ENCODE measurements at regions not wholly inside any gene's neighbourhood (a gene's known extent, or its start where the extent isn't known, plus 50 kb on each side); places are given as distances from the start of the nearest gene placed in this dataset.
"Not testable (repeated sequence)": the region's sequence is repeated elsewhere in the genome, so short reads cannot be mapped to it uniquely, and the experiment has no call there.

DNA sequence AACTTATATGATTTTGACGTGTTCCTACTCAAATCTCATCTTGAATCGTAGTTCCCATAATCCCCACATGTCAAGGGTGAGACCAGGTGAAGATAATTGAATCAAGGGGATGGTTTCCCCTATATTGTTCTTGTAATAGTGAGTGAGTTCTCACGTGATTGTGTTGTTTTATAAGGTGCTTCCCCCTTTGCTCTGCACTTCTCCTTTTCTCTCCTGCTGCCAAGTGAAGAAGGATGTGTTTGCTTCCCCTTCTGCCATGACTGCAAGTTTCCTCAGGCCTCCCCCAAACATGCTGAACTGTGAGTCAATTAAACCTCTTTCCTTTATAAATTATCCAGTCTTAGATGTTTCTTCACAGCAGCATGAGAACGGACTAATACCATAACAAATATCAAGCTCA lies 83.2 kb downstream of the MANEA start:
- peak; percentile 69 to 80 for DNase-seq

- DNase-seq: no peak
Observed at GRCh38 chr6:95670011-95670463, 92.7 kb downstream of the MANEA start.

DNA sequence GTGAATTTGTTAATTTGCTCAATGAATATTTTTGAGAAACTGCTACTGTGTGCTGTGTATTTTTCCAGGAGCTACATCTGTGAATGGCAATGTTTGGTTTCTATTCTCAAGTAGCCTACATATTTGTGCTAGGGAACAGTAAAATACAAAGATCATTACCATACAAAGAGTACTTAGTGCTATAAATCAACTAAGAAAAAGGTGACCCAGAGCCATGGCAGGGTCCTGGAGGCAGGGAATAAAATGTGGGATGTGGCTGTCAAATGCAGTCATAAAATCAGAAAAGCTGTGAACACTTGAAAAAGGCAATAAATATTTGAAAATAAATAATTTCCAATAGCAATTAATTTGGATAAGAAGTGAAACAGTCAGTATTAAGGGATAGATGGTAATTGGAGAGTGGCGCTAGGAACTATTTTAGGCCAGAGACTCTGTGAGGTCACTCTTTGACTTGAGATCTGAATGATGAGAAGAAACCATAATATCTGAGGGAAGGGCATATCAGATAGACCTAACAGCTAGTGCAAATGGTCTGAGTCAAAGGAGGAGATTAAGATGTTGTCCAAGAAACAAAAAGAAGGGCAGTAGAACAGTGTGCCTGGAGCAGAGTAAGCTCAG lies 98.8 kb downstream of the MANEA start:
- DNase-seq: no peak

GRCh38 chr6:95679981-95680380 lies 102.6 kb downstream of the MANEA start:
- no peak for DNase-seq

DNA sequence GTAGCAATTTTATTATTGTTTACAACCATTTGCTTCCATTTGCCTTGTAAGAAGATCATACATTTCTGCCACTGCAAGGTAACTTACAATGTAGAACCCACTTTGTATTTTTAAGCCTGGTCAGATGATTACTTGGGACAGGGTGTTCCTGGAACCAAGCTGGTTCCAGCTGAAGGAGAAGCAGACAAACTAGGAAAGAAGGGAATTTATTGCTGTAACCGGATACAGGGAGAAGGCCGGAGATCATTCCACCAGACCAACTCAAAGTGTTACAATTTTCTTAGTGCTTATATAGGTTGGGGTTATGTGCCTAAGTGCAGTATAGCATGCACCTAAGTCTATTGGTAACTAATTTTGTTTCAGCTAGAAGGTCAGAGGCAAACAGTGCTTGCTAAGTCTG lies 104.4 kb downstream of the MANEA start:
- no peak for DNase-seq

DNA sequence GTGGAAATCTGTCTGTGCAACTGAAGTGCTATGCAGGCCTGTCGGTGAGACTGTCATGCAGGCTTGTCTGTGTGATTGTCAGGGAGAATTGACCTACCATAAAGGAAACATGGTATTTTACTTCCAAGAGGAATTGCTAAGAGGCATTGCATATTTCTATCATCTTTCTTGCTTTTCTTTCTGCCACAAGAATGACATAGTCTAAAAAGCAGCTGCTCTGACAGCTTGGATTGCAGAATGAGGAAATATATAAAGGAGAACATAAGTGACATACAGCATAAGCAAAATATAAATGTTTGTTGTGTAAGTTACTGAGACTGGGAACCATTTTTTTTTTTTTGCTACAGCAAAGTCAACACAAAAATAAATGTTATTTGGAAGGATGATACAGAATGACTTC lies 105.1 kb downstream of the MANEA start:
- DNase-seq: no peak

DNA sequence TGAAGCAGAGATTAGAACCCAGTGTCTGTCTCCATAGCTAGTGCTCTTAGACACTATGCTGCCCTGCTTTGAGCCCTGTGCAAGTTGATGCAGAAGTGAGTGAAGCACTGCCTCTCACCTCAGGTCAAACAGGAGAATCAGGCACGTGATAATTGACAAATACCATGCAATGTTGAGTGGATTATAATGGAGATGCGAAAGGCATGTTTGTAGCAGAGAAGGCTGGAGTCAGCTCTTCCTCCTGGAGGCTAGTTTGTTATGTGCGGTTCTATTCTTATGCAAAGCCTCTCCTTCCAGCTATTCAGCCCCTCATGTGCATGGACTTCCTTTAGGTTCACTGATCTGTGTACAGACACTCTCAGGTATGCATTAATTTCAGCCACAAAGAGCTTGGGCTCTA lies 108.5 kb downstream of the MANEA start:
- no peak for DNase-seq

- no peak for DNase-seq
Observed at GRCh38 chr6:95686272-95686671, 108.9 kb downstream of the MANEA start.

DNA sequence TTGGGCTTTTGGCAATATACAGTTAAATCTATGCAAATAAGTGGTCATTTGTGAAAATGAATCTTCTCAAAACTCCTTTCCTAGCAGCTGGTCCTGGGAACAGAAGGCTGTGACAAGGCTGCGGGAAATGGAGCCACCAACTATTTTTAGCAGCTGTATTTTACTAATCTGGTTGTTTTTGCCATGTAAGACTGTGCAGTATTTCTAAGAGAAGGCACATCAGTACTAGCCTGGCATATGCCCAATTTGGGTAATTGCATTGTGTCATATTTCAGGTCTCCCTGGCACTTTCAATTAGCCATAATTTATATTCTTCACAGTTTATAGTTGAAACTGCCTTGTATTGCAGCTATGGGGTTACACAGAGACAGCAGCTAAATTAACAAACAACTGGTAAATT lies 109.6 kb downstream of the MANEA start:
- no peak for DNase-seq

- DNase-seq: no peak
Observed at GRCh38 chr6:95687839-95688238, 110.5 kb downstream of the MANEA start.

DNA sequence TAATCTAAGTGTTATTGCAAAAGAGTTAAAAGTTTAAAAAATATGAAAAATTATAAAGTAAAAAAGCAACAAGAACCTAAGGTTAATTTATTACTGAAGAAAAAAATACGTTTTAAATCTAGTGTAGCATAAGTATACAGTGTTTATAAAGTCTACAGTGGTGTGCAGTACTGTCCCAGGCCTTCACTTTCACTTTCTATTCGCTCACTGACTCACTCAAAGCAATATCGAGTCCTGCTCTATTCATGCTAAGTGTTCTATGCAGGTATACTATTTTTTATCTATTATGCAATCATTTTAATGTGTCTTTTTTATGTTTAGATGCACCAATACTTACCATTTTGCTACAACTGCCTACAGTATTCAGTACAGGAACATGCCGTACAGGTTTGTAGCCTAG lies 113.0 kb downstream of the MANEA start:
- DNase-seq: no peak

GRCh38 chr6:95693108-95693507 lies 115.8 kb downstream of the MANEA start:
- DNase-seq: peak in 1 of 2 experiments; percentile 29

GRCh38 chr6:95698271-95698670 lies 120.9 kb downstream of the MANEA start:
- no peak for DNase-seq

GRCh38 chr6:95723638-95724037 lies 146.3 kb downstream of the MANEA start:
- DNase-seq: no peak

DNA sequence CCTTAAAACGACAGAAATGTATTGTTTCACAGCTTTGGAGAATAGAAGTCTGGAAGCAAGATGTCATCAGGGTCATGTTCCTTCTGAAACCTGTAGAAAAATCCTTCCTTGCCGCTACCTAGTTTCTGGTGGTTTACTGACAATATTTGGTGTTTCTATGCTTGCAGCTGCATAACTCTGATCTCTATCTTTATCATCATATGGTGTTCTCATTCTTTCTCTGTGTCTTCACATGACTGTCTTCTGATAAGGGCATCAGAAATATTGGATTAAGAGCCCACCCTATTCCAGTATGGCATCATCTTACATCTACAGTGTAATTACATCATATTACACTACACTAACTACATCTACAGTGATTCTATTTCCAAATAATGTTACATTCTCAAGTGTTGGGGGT lies 148.0 kb downstream of the MANEA start:
- DNase-seq: no peak

DNA sequence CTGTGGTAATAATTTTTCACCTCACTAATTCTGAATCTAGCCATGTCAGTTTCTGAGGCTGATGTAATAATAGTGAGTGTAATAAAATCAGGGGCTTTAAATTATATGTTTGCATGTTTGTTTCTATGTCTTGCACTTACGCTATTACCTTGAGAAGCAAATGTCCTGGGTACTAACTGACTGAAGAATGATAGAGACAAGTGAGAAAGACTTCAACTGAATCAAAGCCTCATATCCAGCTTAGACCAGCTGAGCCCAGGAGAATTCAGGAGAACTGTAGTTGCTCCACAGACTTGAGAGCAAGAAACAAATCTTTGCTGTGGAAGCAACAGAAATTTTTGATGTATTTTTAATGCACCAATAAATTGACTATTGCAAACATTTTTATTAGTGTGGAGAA lies 162.8 kb downstream of the MANEA start:
- DNase-seq: no peak

DNA sequence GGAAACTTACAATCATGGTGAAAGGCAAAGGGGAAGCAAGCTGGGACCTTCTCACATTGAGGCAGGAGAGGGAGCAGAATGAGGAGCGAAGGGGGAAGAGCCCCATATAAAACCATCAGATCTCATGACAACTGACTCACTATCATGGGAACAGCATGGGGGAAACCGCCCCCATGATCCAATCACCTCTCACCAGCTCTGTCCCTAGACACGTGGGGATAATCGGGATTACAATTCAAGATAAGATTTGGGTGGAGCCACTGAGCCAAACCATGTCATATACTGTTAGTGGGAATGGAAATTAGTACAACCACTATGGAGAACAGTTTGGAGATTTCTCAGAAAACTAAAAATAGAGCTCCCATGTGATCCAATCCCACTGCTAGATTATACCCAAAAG lies 163.7 kb downstream of the MANEA start:
- no peak for DNase-seq

DNA sequence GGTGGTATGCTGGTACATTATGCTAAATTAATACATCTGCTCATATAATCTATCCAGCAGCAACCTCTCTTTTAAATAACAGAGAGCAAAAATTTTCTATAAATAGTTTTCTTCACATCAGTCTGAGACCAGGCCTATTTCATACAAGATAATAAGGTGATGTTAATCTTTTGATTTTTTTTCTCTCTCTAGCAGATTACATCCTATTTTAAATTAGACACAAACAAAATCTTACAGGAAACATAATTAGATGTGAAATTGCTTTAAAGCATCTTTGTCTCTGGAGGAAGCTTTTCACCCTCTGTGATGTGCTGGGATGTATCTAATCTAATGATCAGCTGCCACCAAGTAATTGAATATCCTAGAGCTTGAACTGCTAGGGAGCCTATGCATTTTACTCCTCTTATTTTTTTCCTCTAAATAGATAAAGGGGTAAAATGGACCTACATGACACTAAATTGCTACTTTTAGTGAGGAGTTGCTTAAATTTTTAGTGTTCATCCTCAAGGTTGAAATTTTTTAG lies 165.5 kb downstream of the MANEA start:
- DNase-seq: no peak

- no peak for DNase-seq
Observed at GRCh38 chr6:95743591-95743990, 166.3 kb downstream of the MANEA start.

- not testable (repeated sequence) for DNase-seq
Observed at GRCh38 chr6:95758236-95759069, 181.1 kb downstream of the MANEA start.

DNA sequence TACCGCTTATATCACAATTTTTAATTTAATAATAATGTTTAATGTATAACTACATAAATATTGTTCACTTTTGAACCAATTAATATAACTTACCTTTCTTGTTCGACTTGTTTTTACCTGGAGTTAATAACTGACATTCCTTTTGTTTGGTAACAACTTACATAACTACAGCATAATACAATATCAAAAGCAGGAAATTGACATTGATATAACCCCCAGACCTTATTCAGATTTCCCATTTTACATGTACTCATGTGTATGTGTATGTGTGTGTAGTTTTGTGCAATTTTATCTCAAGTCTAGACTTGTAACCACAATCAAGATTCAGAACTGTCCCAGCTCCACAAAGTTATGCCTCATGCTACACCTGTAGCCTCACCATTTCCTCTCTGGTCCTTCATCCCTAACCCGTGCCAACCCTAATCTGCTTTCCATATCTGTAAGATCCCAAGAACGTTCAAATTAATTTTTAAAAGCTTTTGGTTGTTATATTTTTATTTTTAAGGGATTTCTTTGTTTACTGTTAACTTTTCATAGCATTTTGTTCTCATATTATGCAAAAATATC lies 190.6 kb downstream of the MANEA start:
- DNase-seq: no peak

GRCh38 chr6:95768539-95768938 lies 191.2 kb downstream of the MANEA start:
- DNase-seq: no peak

DNA sequence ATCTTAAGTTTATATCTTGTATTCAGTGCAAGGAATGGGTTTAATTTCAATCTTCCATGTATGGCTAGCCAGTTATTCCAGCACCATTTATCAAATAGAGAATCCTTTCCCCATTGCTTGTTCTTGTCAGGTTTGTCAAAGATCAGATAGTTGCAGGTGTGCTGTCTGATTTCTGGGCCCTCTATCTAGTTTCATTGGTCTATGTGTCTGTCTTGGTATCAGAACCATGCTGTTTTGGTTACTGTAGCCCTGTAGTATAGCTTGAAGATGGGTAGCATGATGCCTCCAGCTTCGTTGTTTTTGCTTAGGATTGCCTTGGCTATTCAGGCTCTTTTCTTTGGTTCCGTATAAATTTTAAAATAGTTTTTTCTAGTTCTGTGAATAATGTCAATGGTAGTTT lies 200.0 kb downstream of the MANEA start:
- DNase-seq: no peak

- DNase-seq: no peak
Observed at GRCh38 chr6:95780037-95780436, 202.7 kb downstream of the MANEA start.
